ENCODE measurements at regions not wholly inside any gene's neighbourhood (a gene's known extent, or its start where the extent isn't known, plus 50 kb on each side); places are given as distances from the start of the nearest gene placed in this dataset.
"Not testable (repeated sequence)": the region's sequence is repeated elsewhere in the genome, so short reads cannot be mapped to it uniquely, and the experiment has no call there.

DNA sequence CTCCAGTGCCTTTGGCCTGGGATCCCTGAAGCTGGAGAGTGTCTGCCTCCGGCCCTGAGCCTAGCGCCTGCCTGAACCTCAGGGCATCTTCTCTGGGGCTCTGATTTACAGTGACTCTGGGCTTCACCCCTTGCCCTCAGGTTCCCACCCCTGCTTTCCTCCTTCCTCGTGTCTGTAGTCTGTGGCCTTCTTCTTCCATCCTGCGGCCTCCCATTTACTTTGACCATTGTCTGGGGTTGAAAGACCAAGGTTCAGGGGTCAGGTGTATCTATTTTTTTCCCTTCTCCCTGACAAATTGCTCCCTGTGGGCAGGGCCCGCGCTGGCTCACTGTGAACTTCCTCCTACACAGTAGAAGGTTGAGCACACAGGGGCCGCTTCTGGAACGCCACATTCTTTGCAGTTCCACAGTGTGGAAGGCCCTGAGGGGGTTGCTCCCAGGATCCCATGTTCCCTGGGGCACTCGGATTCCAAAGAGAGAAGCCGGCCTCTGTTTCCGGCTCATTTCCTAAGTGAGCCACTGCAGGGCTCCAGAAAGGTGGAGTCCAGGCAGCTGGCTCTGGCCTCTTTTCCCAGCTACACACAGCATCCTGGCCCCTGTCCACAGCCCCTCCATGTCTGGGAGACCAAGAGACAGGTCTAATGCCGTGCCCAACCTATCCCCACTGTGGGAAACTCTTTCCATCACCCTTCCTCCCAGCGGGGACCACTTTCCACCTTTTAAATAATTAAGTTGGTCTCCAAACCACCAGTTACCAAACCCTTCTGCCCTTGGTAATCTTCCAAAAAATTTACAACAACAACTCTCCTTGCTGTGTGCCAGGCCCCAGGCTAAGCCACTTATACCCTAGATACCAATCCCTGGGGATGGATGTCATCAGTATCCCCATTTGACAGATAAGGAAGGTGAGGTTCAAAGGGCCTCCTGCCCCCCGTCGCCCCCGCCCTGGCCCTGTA is 140.3 kb upstream of the IER5L start:
- DNase-seq = no peak

GRCh38 chr9:129317179-129318011 is 139.3 kb upstream of the IER5L start:
- no peaks in the 10 kb centered on the region for H3K27me3 ChIP-seq
- no peak overlapping the region for H3K4me3 ChIP-seq
- no peak for DNase-seq
- no peaks in the 10 kb centered on the region for H3K9me3 ChIP-seq
- no peaks in the 10 kb centered on the region for H3K36me3 ChIP-seq

More for the DNA sequence above, 140.3 kb upstream of the IER5L start:
- Histone ChIP-seq H3K36me3 (no peaks in the 10 kb centered on the region), H3K9me3 (no peaks in the 10 kb centered on the region), H3K4me3 (no peak overlapping the region), H3K27me3 (no peaks in the 10 kb centered on the region)

DNA sequence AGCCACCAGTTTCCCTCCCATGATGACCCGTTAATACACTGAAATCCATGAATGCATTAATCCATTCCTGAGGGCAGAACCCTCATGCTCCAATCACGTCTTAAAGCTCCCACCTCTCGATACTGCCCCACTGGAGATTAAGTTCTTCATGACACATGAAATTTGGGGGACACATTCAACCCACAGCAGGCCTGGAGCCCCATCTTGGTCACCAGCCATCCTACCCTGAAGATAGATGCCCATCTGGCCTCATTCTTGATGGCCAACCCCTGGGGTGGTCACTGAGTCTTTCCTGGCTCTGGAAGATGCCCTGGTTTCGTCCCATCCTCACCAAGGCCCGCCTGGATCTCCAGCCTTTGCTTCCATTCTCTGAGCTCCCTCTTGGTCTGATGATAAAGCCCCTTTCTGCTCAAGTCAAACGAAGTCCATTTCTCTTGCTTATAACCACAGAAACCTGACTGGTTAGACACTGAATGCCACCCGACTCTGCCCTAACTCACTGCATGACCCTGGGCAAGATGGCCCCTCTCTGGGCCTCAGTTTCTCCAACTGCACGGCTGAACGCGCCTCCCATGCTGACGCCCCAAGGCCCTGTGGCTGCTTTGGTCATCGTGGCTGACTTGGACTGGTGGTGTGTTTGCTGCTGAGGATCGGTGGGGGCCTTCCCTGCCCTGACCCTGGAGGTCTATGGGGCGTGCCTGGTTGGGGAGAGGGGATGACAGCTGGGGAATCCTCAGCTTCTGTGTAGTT is 138.4 kb upstream of the IER5L start:
- no peak for DNase-seq
- H3K4me3 ChIP-seq = no peak overlapping the region
- no peaks in the 10 kb centered on the region for H3K9me3 ChIP-seq
- no peaks in the 10 kb centered on the region for H3K36me3 ChIP-seq
- no peaks in the 10 kb centered on the region for H3K27me3 ChIP-seq

- DNase-seq = no peak
- Histone ChIP-seq H3K4me3 (no peak overlapping the region), H3K27me3 (no peaks in the 10 kb centered on the region), H3K36me3 (no peaks in the 10 kb centered on the region), H3K9me3 (no peaks in the 10 kb centered on the region)
Observed at GRCh38 chr9:129313331-129313955, 135.4 kb upstream of the IER5L start.

GRCh38 chr9:129312251-129313122 is 134.4 kb upstream of the IER5L start:
- no peaks in the 10 kb centered on the region for H3K9me3 ChIP-seq

DNA sequence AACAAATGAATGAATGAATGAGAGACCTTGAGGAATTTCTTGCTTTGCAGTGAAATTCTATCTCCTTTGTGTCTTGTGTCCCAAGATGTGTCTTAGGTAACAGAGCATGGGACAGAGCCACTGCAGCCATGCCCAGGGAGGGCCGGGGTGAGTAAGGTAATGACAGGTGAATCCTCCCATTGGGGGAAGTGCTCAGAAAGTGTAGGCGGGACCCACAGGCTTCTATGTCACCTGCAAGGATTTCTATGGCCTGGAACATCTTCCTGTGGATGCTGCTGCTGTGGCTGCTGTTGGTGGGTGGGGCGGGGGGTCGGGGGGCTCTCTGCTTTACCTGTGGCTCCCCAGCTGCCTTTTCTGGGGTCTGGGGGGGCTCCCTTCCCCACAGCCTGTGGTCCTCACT is 133.6 kb upstream of the IER5L start:
- H3K36me3 ChIP-seq = no peaks in the 10 kb centered on the region
- H3K27me3 ChIP-seq = no peaks in the 10 kb centered on the region
- DNase-seq = no peak
- no peaks in the 10 kb centered on the region for H3K9me3 ChIP-seq
- no peak overlapping the region for H3K4me3 ChIP-seq

More at GRCh38 chr9:129312251-129313122, 134.4 kb upstream of the IER5L start:
- Histone ChIP-seq H3K36me3 (no peaks in the 10 kb centered on the region), H3K4me3 (no peak overlapping the region), H3K27me3 (no peaks in the 10 kb centered on the region)
- DNase-seq = no peak

DNA sequence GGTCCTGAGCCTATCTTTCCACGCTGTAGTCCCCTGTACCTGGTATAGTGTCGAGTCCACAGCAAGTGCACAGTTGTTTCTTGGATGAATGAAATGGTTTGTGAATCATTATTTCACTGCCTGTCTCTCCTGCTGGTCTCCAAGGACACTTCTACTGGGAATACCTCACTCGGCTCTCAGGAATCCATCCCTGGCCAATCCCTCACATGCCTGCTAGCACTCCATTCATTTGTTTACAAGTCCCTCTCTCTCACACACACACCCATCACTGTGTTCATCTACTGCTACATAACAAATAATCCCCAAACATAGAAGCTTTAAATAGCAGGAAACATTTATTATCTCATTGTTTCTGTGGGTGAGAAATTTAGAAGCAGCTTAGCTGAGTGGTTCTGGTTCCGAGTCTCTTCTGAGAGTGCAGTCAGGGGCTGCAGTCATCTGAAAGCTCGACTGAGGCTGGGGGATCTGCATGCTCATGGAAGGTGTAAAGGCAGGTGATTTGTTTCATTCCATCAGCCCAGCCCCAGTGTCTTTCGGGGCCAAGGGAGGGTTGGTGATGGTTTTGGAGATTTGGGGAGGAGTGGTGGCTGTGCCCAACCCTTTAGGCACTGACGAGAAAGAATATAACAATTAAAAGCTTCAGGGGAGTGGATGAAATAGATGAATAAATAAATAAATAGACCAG is 132.7 kb upstream of the IER5L start:
- Histone ChIP-seq H3K36me3 (no peaks in the 10 kb centered on the region), H3K9me3 (no peaks in the 10 kb centered on the region), H3K27me3 (no peaks in the 10 kb centered on the region), H3K4me3 (no peak overlapping the region)
- DNase-seq = no peak

GRCh38 chr9:129309906-129310305 is 131.8 kb upstream of the IER5L start:
- Histone ChIP-seq H3K9me3 (no peaks in the 10 kb centered on the region), H3K4me3 (no peak overlapping the region), H3K27me3 (no peaks in the 10 kb centered on the region), H3K36me3 (no peaks in the 10 kb centered on the region)
- DNase-seq = no peak

- Histone ChIP-seq H3K9me3 (no peaks in the 10 kb centered on the region), H3K36me3 (no peaks in the 10 kb centered on the region), H3K4me3 (no peak overlapping the region), H3K27me3 (no peaks in the 10 kb centered on the region)
- DNase-seq = no peak
Observed at GRCh38 chr9:129309041-129309430, 131.0 kb upstream of the IER5L start.

GRCh38 chr9:129307227-129307970 is 129.3 kb upstream of the IER5L start:
- no peaks in the 10 kb centered on the region for H3K36me3 ChIP-seq
- no peak for DNase-seq

GRCh38 chr9:129306318-129306973 is 128.4 kb upstream of the IER5L start:
- DNase-seq = no peak
- Histone ChIP-seq H3K9me3 (peaks cover 13% of the 10 kb centered on the region), H3K4me3 (no peak overlapping the region), H3K36me3 (no peaks in the 10 kb centered on the region), H3K27me3 (no peaks in the 10 kb centered on the region)

More at GRCh38 chr9:129307227-129307970, 129.3 kb upstream of the IER5L start:
- Histone ChIP-seq H3K9me3 (peaks cover 5% of the 10 kb centered on the region), H3K4me3 (no peak overlapping the region), H3K27me3 (no peaks in the 10 kb centered on the region)

GRCh38 chr9:129305246-129305645 is 127.2 kb upstream of the IER5L start:
- no peak for DNase-seq
- H3K36me3 ChIP-seq = no peaks in the 10 kb centered on the region
- H3K4me3 ChIP-seq = no peak overlapping the region
- peaks cover 15% of the 10 kb centered on the region for H3K9me3 ChIP-seq
- no peaks in the 10 kb centered on the region for H3K27me3 ChIP-seq

- DNase-seq = no peak
- Histone ChIP-seq H3K9me3 (peaks cover 15% of the 10 kb centered on the region), H3K27me3 (no peaks in the 10 kb centered on the region), H3K36me3 (no peaks in the 10 kb centered on the region), H3K4me3 (no peak overlapping the region)
Observed at GRCh38 chr9:129301941-129302340, 123.9 kb upstream of the IER5L start.

GRCh38 chr9:129296195-129296594 is 118.1 kb upstream of the IER5L start:
- H3K4me3 ChIP-seq, H3K27me3 ChIP-seq, DNase-seq, H3K9me3 ChIP-seq, H3K36me3 ChIP-seq: not testable (repeated sequence)
